ENCODE measurements at regions not wholly inside any gene's neighbourhood (a gene's known extent, or its start where the extent isn't known, plus 50 kb on each side); places are given as distances from the start of the nearest gene placed in this dataset.

DNA sequence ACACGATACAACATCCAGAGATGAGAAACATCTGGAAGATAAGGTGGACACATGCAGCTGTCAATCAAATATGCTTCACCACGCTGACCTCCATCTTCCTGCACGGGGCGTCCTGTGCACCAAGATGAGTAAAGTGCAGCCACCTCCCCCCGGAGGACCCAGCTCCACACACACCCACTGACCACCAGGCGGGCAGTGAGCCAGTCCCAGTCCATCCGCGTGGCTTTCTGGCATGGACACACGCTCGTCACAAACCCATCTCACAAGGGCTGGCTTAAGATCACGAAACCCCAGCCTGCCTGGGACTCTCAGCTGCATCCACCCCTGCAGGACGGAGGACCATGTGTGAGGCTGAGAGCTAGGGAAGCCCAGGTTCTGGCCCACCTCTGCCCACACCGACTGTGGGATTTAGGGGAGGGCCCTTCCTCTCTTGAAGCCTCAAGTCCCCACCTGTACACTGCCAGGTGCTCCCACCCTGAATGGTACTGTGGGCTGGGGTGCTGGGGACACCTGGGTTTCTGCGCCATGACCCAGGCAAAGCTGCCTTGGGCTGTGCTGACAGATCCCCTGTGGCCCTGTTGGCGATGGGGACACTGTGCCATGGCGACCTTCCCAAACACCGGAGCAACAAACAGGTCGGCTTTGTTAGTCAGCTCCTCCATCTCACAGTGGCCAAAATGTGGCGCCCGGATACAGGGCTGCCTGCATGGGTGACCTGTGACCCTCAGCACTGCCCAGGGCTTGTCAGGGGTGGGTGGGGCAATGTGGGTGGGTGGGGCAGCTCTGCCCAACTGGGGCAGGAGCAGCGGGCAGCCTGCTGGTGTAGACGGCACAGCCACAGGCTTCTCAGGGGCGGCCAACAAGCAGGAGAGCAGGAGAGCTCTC, 629.0 kb downstream of the TBC1D22A start:
- no peak for ATAC-seq

DNA sequence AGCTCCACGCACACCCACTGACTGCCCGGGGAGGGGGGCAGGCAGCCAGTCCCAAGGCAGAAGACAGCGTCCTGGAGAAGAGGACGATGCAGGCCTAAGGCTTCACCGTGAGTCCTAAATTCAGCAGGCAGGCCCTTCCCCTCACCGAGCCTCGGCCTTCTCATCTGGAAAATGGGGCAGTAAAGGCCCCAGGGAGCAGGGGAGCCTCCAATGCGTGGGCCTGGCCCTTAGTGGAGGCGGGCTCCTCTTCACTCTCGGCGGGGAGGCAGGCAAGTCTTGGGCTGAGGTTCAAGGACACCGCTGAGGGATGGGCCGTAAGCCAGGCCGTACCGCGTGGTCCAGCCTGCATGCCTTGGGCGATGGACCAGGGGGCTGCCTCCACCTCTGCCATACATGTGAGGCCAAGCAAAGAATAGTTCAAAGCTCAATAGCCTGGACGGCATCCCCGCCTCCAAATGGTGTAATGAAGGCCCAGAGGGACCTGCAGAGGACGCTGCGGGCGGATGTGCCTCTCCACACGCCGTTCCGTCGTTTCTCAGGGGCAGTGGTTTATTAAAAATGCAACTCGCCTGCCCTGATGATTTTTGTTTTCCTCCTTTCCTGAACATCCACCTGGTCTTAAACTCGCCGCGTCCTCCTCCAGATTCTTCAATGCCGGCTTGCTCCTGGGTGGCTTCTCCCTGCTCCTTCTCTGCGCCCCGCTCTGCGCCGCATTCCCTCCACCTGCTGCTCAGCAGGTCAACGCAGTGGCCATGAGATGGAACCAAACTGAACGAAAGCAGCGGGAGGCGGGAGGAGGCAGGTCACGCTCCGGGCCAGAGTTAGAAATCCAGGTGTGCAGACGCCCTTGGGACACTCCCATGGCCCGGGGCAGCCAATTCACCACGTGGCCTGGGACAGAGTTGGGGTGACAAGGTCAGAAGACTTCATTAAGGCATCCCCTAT, 627.8 kb downstream of the TBC1D22A start:
- ATAC-seq = no peak

DNA sequence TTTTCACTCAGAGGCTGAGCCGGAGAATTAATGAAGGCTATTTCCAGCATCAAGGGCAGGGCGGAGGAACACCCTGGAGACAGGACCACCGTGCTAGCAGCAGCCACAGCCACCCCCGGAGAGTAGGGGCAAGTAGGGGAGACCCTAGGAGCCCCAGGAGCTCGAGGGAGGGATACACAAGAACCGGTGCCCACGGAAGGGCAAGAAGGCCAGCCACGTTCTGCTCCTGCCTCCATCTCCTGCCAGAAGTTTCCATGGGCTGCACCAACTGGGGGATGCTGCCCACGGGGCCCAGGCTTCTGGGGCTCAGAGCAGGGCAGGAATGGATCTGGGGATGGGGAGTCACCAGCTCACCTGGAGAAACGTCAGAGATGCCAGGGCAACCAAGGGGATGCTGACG, 626.8 kb downstream of the TBC1D22A start:
- no peak for ATAC-seq

DNA sequence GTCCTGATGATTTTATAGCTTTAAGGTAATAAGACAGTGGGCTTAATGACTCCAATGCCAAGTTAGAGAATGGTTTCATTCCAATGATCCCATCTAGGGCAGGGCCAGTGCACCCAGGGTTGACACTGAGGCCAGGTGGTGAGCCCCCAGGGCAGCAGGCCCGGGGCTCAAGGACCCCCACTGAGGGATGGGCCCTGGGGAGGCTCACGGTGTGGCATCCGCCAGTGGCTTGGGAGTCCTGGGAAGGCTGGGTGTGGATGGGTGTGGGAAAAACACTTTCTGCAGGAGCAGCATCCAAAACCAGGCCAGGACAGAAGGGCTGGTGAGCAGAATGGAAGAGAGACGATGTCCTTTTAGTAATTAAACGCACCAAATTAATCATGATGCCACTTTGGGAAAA, 626.3 kb downstream of the TBC1D22A start:
- ATAC-seq = no peak

DNA sequence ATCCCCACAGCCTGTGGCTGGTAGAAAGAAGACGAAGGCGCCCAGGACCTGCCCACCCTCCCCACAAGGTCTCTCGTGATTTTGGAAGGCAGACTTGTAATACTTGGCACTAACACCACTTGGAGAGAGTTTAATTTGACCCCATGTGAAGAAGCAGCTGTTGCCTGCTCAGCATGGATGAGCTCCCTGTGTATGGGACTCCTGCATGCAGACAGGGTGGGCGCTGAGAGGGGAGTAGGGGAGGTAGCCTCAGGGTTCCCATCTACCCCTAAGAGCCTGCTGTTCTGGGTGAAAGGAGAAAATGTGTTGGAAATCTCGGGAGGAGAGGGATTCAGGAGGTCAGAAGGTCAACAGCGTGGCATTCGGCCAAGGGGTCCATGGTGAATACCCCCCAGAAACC, 625.9 kb downstream of the TBC1D22A start:
- ATAC-seq = no peak

DNA sequence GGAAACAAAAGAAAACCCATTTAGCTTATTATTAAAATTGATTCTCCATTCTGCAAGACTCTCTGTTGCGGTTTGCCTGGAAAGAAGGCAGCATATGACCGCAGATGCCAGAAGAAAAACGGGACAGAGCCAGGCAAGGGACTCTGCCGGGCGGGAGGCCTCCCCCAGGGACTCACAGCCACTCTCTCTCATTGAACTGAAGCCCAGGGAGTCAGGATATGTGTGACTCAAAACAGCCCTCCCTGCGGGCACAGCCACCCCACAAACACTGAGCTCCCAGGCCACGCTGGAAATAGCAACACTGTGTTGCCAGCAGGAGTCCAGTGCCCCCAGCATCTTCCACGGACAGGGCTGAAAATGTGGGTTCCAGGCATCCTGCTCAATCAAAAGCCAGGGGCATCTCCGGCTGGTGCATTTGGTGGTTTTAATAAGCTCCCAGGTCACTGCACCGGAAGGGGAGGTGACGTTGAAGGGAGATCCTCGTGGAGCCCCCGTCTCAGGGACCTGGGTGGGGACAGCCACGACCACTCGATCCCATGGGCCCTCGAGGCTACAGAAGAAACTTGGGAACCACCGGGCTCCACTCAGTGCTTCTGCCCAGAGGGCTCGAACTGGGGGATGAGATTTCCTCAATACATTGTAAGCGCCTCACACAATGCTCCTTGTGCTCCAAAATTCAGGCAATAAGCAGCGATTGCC, 624.5 kb downstream of the TBC1D22A start:
- no peak for ATAC-seq

DNA sequence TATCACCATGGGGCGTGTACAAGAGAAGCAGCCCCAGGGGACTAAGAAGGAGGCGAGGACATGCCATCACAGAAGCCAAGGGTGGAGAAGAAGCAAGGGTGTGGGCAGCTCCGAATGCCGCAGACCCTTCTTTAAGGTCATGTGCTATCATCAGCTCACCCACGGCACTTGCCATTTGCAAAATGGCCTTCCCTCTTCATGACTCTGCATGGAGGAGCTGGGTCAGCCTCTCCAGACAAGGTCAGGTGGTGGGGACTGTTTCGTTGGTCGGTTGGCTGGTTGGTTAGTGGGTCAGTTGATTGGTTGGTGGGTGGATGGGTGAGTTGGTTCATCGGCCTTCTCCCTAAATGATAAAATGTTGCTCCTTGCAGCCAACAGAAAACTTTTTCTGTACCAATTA, 622.5 kb downstream of the TBC1D22A start:
- no peak for ATAC-seq

DNA sequence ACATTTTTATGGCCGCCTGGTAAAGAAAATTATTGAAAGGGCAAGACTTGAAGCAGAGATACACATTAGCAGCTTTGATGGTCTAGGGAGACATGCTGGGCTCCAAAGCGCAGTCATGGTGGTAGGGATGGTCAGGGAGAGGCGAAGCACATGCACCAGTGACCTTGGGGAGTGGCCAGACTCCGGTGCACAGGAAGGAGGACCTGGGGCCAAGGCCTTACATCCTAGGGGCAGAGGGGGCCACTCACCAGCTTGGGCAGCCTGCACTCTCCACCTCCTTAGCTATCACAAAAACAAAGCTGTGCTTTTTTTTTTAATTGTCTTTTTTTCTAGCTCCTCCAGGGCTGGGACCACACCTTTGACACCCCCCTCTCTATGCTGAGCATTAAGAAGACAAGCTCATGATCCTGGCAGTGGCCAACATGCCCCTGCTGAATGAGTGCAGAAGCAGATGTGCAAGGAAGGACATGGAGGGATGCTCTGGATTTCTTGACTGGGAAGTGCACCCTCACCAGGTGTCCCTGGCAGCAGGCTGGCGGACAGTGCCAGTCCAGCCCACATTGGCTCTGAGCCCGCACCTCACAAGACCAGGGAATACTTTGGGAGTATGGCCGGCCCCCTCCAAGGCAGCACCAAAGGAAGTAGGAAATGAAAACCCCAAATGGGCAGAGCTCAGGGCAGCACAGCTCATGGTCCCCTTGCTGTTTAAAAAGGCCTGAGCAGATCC, 619.9 kb downstream of the TBC1D22A start:
- no peak for ATAC-seq

DNA sequence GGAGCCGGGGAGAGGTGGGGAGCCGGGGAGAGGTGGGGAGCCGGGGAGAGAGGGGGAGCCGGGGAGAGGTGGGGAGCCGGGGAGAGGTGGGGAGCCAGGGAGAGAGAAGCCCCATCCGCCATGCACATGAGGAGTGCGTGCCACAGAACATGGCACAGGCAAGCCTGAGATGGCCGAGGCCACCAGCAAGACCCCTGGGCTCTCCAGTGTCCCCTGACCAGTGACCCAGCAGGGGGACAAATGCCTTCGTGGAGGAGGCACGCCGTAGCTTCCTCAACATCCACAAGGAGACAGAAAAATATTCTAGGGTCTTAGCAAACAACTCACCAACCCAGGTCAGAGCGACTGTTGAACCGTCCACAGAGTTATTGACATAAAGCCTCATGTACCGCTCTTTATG, 618.8 kb downstream of the TBC1D22A start:
- no peak for ATAC-seq

DNA sequence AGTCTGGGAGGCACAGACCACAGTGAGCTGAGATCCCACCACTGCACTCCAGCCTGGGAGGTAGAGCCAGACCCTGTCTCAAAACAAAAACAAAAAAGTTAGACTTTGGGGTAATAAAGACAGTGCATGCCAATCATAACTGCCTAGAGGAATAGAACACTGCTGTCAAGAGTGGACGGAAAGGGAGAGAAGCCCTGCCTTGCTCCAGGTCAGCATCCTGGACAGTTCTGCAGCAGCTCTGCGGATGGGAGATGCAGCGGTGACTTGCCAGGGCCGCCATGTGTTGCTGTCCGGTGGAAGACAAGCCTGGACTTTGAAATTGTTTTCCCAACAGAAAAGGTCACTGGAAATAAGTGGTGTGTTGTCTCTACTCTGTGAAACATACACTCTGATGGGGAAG, 618.2 kb downstream of the TBC1D22A start:
- ATAC-seq = no peak

DNA sequence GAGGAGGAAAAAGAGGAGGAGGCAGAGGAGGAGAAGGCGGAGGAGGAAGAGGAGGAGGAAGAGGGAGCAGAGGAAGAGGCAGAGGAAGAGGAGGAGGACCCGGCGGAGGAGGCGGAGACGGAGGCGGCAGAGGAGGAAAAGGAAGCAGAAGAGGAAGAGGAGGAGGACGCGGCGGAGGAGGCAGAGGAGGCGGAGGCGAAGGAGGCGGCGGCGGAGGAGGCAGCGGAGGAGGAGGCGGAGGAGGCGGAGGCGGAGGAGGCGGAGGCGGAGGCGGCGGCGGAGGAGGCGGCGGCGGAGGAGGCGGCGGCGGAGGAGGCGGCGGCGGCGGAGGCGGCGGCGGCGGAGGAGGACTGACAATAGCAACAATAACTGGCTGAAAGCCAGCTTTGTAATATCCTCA, 616.6 kb downstream of the TBC1D22A start:
- ATAC-seq = no peak

DNA sequence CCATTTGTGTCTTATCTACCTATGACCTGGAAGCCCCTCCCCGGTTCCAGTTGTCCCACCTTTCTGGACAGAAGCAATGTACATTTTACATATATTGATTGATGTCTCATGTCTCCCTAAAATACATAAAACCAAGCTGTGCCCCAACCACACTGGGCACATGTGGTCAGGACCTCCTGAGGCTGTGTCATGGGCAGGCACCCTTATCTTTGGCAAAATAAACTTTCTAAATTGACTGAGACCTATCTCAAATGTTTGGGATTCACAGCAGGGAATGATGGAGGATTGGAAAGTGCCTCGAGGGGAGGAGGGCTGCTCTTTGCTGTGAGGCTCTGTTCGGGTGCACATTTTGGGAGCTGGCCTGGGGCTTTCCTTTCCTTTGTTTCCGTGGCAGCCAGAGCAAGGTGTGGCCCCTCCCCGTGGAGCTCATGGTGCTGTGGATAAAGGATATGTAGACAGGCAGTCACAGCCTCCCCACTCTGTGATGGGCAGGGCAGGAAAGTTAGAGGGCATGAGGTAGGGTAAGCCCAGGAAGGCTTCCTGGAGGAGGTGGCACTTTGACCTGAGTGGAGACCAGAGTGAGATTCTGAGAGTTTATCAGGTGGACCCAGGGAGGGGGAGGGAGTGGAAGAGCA, 615.6 kb downstream of the TBC1D22A start:
- ATAC-seq = no peak

DNA sequence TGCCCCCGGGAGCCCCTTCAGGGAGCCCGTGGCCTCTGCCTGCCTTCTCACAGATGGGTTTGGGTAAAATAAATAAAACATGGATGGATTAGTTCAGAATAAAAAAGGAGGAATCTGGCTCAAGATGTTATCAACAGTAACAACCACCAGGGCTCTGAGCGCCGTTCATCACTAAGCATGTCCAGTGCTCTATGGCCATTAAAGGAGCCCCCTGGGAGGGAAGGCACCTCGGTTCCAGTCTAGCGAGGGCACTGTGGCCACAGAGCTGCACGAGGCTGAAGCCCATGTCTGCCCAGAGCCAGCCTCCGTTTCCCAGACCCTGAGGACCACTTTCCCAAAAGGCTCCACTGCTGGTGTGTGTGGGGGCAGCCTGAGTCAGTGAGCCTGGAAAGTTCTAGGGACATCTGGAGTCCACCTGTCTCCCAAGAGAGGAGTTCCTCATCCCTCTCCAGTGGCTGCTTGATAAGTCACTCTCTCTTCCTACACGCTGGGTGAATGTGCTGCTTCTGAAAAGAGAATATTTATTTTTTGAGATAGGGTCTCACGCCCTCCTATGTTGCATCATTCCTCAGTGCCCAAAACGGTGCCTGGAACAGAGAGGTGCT, 614.6 kb downstream of the TBC1D22A start:
- ATAC-seq = no peak

DNA sequence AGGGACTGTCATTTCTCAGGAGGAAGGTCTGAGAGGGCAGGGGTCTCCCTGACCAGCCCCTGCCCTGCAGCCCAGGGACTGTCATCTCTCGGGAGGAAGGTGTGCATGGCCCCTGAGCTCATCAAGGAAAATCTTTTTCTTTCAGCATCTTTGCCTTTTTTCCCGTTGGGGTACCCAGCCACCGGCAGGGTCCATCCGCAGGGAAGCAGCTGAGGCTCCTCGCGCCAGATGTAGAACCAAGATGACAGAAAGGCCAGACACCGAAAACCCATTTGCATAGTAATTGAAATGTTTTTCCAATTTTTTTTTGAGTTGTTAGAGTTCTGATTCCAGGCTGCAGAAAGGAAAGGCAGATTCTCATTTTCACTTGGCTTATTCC, 613.9 kb downstream of the TBC1D22A start:
- no peak for ATAC-seq

DNA sequence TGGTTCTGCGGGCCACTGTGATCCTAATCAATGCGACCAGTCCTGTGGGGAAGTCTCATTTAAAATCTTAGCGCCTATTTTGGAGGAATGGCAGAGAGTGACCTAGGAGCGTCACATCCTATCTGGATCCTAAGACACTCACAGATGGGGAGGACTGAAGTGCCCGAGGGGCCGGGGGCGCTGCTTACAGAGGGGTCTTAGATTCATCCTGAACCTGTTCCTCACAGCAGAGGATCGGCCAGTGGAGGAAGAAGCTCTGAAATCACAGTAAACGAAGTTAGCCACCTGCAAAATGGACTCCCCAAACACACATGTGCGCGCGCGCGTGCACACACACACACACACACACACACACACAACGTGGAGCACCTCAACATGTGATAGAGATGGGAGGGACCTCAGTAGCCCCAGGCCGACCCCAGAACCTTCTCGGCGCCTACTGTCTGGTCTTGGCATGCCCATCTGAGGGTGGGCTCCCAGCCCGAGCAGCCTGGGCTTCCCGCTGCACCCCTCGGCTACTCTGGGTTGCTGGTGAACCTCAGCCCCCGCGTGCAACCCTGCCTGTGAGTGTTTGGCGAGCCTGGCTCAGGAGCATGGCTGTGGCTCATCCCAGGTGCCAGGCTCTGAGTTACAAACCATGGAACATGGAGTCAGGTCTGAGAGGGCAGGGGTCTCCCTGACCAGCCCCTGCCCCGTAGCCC, 613.3 kb downstream of the TBC1D22A start:
- no peak for ATAC-seq

DNA sequence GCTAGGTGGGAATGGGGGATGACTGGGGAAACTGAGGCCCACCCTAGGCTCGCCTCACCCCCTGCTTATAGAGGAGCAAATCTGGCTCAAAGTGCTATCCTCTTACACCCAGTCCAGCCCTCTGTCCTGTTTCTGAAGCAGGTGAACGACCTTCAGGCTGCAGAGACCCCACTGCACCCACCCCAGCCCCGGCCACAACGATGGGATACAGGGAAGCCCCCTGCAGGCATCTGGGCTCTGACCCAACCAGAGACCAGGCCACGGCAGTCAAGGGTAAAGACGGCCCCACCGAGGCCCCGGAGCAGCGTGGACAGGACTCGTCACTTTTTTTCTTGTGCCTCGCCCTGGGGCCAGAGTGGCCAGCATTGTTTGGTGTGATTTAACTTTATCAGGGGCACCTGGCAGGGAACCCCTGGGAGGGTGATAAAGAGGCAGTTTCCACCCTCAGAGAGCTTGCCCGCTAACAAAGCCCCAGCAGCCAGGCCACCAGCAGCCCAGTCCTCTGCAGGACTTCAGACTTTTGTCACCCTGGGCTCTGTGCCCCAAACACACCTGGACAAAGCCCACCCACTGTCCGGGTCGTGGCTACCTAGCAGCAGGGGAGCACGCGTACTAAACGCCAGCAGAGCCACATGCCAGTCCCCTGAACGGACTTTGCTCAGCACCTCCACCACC, 612.6 kb downstream of the TBC1D22A start:
- ATAC-seq = no peak

DNA sequence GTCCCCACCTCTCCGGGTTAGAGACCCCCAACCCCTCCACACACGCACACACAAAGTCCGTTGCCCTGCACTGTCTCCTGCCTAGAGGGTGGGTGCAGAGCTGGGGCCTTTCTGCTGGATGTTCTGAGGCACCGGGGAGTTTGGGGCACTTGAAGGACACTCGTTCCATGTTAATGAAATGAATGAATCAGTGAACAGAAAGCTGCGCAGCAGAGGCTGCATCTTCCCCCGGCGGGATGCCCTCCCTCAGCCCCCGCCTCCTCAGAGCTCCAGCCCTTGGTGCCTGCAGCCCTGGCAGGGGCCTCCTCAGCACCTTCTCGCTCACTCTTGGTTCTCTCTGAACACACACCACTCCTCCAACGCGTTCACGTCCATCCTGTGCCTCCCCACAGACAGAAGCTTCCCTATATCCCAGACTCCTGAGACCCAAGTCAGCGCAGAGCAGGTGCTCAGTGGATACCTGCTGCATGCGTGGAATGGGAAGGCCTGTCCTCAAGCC, 611.9 kb downstream of the TBC1D22A start:
- no peak for ATAC-seq

DNA sequence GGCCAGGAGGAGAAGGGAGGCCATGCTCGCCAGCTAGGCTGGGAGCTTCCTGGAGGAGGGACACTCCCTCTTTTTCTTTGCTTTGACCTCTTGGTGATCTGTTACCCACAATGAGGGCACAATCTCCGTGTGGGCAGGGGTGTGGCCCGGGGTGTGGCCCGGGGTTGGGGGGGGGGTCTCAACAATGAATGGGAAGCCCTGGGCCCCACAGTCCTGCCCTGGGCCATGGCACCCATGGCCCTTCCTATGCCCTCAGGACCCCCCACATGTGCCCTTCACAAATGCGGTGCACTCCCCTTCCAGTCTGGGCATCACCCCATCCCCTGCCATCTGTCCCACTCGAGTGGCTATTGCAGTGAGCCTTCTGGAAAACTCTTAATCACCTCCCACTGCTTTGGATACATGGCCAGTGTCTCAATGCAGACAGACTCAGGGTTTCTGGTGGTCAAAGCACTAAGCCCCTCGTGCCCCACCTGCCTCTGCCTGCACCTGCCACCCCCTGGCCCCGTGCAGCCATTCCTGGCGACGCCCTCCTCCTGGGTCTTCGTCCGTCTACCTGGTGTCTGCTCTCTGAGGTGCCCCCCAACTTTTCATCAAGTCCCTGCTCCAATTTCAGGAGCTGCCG, 611.3 kb downstream of the TBC1D22A start:
- no peak for ATAC-seq

DNA sequence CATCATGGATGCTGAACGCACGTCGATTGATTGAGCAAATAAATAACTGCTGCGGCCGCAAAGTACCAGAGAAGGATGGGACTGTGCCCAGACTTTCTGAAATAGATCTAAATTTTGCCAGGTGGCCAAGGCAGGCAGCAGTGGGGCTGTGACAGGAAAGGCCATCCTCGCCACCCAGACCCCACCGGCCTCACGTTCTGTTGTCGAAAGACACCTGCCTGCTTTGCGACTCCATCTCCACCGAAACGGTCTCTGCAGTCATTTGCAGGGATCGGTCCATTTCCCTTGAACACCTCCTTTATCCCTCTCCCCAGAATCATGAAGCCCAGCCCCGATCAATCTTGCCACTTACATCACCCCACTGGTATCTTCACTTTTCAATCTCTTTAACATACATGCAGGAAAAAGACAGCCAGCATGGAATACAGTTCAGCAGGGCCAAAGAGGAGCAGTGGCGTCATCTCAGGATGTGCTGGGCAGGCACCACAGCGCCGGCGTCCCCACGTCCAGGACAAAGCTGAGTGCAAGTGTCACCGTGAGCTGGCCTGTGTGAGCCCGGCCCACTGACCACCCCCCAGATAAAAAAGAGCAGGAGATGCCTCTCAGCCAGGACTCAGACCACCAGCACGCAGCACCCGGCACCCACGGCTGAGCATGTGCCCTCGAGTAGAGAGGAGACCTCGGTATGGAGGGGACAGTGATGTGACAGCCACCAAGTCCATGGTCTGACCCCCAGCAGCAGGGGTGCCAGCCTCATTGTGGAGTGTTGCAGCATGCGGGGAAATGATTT, 610.3 kb downstream of the TBC1D22A start:
- no peak for ATAC-seq

Measured in activated CD4-positive, CD25-positive, alpha-beta regulatory T cell treated with anti-CD3 and anti-CD28 coated beads, Interleukin-2, amount 50 U/mL, for 24 hours (primary cell).